ENCODE measurements at regions not wholly inside any gene's neighbourhood (a gene's known extent, or its start where the extent isn't known, plus 50 kb on each side); places are given as distances from the start of the nearest gene placed in this dataset.

DNA sequence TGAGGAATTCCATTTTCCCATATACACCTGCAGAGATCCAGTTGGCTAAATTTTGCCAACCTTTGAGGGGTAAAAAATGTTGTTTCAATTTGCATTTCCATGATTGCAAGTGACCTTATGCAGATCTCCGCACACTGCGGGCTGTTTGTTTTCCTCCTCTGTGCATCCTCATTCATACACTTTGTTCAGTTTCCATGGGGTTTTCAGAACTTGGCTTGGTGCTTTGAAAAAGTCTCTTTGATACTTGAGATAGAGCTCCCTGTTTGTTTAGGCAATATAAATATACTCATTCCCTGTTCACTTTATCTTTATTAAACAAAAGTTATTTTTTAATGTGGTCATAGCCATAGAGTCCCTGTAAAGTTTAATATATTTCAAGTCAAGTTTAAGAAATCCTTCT, 353.1 kb downstream of the CMPK2 start:
- H4K20me1 ChIP-seq (ENCODE audit: insufficient read depth, low read length, poor library complexity, severe bottlenecking), result no peaks in the 10 kb centered on the region
- no peak overlapping the region for H2AFZ ChIP-seq (ENCODE audit: low read length)
- H3K9me2 ChIP-seq (replicated peaks; ENCODE audit: low read depth, low read length), result no peaks in the 10 kb centered on the region
- H3K9ac ChIP-seq (ENCODE audit: low read depth, low read length, poor library complexity, severe bottlenecking), result no peak overlapping the region
- no peak overlapping the region for H3K4me2 ChIP-seq (ENCODE audit: low read depth, low read length, poor library complexity, severe bottlenecking)
- H3K4me3 ChIP-seq (ENCODE audit: low read length, poor library complexity, severe bottlenecking), result no peak overlapping the region
- H3K36me3 ChIP-seq (ENCODE audit: insufficient read depth, low read length), result no peaks in the 10 kb centered on the region
- no peak for TF ChIP-seq EZH2phosphoT487 (IDR thresholded peaks at IDR 0.05; ENCODE audit: borderline replicate concordance)
- TF ChIP-seq, protein P1, sequence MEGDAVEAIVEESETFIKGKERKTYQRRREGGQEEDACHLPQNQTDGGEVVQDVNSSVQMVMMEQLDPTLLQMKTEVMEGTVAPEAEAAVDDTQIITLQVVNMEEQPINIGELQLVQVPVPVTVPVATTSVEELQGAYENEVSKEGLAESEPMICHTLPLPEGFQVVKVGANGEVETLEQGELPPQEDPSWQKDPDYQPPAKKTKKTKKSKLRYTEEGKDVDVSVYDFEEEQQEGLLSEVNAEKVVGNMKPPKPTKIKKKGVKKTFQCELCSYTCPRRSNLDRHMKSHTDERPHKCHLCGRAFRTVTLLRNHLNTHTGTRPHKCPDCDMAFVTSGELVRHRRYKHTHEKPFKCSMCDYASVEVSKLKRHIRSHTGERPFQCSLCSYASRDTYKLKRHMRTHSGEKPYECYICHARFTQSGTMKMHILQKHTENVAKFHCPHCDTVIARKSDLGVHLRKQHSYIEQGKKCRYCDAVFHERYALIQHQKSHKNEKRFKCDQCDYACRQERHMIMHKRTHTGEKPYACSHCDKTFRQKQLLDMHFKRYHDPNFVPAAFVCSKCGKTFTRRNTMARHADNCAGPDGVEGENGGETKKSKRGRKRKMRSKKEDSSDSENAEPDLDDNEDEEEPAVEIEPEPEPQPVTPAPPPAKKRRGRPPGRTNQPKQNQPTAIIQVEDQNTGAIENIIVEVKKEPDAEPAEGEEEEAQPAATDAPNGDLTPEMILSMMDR (conservative IDR thresholded peaks at IDR 0.05; ENCODE audit: low read length), result no peak
- H3F3A ChIP-seq (ENCODE audit: low read depth), result no peaks in the 10 kb centered on the region
- no peaks in the 10 kb centered on the region for H3K27me3 ChIP-seq (ENCODE audit: insufficient read depth, low read length, poor library complexity, severe bottlenecking)
- no peaks in the 10 kb centered on the region for H3K9me3 ChIP-seq (ENCODE audit: insufficient read depth, low read depth, low read length)
- H3K79me2 ChIP-seq (ENCODE audit: insufficient read depth, low read length), result no peaks in the 10 kb centered on the region
- no peaks in the 10 kb centered on the region for H3K4me1 ChIP-seq (ENCODE audit: insufficient read depth, low read length, poor library complexity, severe bottlenecking)

DNA sequence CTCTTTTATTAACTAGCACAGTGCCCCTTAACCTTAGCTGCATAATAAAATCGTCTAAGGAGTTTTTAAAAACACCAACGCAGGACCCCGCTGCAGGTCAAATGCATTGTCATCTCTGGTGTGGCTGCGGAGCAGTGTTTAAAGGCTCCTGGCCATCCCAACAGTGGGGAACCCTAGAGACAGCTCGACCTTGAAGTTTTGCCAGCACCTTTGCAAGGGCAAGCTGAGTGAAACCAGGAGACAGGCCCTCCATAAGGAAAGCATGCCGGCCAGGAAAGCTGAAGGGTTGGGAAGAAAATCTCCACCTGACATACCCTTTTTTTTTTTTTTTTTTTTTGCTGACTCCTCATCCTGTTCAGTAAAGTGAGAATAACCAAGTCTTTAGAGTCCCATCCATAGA, 349.0 kb downstream of the CMPK2 start:
- Histone ChIP-seq H3K9ac (ENCODE audit: low read depth, low read length, poor library complexity, severe bottlenecking) (no peak overlapping the region), H3K79me2 (ENCODE audit: insufficient read depth, low read length) (no peaks in the 10 kb centered on the region), H3F3A (ENCODE audit: low read depth) (no peaks in the 10 kb centered on the region), H2AFZ (ENCODE audit: low read length) (no peak overlapping the region), H3K4me1 (ENCODE audit: insufficient read depth, low read length, poor library complexity, severe bottlenecking) (no peaks in the 10 kb centered on the region), H3K36me3 (ENCODE audit: insufficient read depth, low read length) (no peaks in the 10 kb centered on the region), H3K9me2 (replicated peaks; ENCODE audit: low read depth, low read length) (no peaks in the 10 kb centered on the region), H3K4me3 (ENCODE audit: low read length, poor library complexity, severe bottlenecking) (no peak overlapping the region), H3K4me2 (ENCODE audit: low read depth, low read length, poor library complexity, severe bottlenecking) (no peak overlapping the region), H3K9me3 (ENCODE audit: insufficient read depth, low read depth, low read length) (no peaks in the 10 kb centered on the region), H3K27me3 (ENCODE audit: insufficient read depth, low read length, poor library complexity, severe bottlenecking) (no peaks in the 10 kb centered on the region), H4K20me1 (ENCODE audit: insufficient read depth, low read length, poor library complexity, severe bottlenecking) (no peaks in the 10 kb centered on the region)
- TF ChIP-seq, protein P1 (conservative IDR thresholded peaks at IDR 0.05; ENCODE audit: low read length), result no peak
- no peak for TF ChIP-seq EZH2phosphoT487 (IDR thresholded peaks at IDR 0.05; ENCODE audit: borderline replicate concordance)

DNA sequence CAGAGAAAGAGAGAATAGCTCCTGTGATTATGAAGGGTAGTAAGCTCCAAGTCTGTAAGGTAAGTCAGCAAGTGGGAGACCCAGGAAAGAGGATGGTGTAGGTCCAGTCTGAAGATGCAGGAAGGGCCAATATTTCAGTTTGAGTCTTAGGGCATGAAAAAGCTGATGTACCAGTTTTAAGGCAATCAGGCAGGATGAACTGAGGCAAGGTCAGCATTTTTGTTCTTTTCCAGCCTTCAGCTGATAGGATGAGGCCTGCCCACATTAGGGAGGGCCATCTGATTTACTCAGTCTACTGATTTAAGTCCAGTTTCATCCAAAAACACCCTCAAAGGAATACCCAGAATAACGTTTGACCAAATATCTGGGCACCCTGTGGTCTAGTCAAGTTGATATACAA, 347.3 kb downstream of the CMPK2 start:
- TF ChIP-seq, protein P1 (conservative IDR thresholded peaks at IDR 0.05; ENCODE audit: low read length), result no peak
- TF ChIP-seq EZH2phosphoT487 (IDR thresholded peaks at IDR 0.05; ENCODE audit: borderline replicate concordance), result no peak
- no peak overlapping the region for H2AFZ ChIP-seq (ENCODE audit: low read length)

More for the DNA sequence above, 347.3 kb downstream of the CMPK2 start:
- no peak overlapping the region for H3K4me3 ChIP-seq (ENCODE audit: low read length, poor library complexity, severe bottlenecking)
- no peaks in the 10 kb centered on the region for H3K27me3 ChIP-seq (ENCODE audit: insufficient read depth, low read length, poor library complexity, severe bottlenecking)
- no peaks in the 10 kb centered on the region for H3K36me3 ChIP-seq (ENCODE audit: insufficient read depth, low read length)
- H3F3A ChIP-seq (ENCODE audit: low read depth), result no peaks in the 10 kb centered on the region
- H3K9ac ChIP-seq (ENCODE audit: low read depth, low read length, poor library complexity, severe bottlenecking), result no peak overlapping the region
- no peaks in the 10 kb centered on the region for H3K9me2 ChIP-seq (replicated peaks; ENCODE audit: low read depth, low read length)
- no peaks in the 10 kb centered on the region for H3K4me1 ChIP-seq (ENCODE audit: insufficient read depth, low read length, poor library complexity, severe bottlenecking)
- no peaks in the 10 kb centered on the region for H4K20me1 ChIP-seq (ENCODE audit: insufficient read depth, low read length, poor library complexity, severe bottlenecking)
- no peaks in the 10 kb centered on the region for H3K79me2 ChIP-seq (ENCODE audit: insufficient read depth, low read length)
- no peak overlapping the region for H3K4me2 ChIP-seq (ENCODE audit: low read depth, low read length, poor library complexity, severe bottlenecking)
- no peaks in the 10 kb centered on the region for H3K9me3 ChIP-seq (ENCODE audit: insufficient read depth, low read depth, low read length)

All from Loucy (cell line).